Small intestine (tissue), 7 donors: ENCODE measurements at regions not wholly inside any gene's neighbourhood (a gene's known extent, or its start where the extent isn't known, plus 50 kb on each side); places are given as distances from the start of the nearest gene placed in this dataset.

Experiments used
- DNase-seq, 2 donors: peaks; one replicate each; pipeline versions ENCODE4 v3.0.0 to v3.0.0-alpha.2; 2013
- FAIRE-seq: peaks from 2 replicates; lab custom pipeline; 2012; peaks lifted over from hg19 to GRCh38; lab: Jason Lieb, UNC
- H3K27ac ChIP-seq, 3 donors: one replicate each; pipeline ENCODE4 v1.5.1; 2013; ENCODE audit warnings: low read length in 2 of 3, mild to moderate bottlenecking in 2 of 3, control low read depth in 1 of 3, inconsistent platforms in 1 of 3, low read depth in 1 of 3, moderate library complexity in 1 of 3
- H3K27me3 ChIP-seq, 3 donors: one replicate each; pipeline ENCODE4 v1.6.1; 2013; ENCODE audit warnings: low read length in 3 of 3, inconsistent platforms in 1 of 3; ENCODE audit not compliant: control insufficient read depth in 3 of 3, insufficient read depth in 3 of 3
- H3K36me3 ChIP-seq, 3 donors: one replicate each; pipeline ENCODE4 v1.6.1; 2013; ENCODE audit warnings: low read length in 3 of 3, inconsistent platforms in 1 of 3, low read depth in 1 of 3, mild to moderate bottlenecking in 1 of 3, moderate library complexity in 1 of 3; ENCODE audit not compliant: control insufficient read depth in 3 of 3, insufficient read depth in 2 of 3
- H3K4me1 ChIP-seq, 3 donors: one replicate each; pipeline ENCODE4 v1.6.1; 2013; ENCODE audit warnings: low read length in 2 of 3, inconsistent platforms in 1 of 3, low read depth in 1 of 3, mild to moderate bottlenecking in 1 of 3, moderate library complexity in 1 of 3; ENCODE audit not compliant: control insufficient read depth in 3 of 3, insufficient read depth in 2 of 3
- H3K4me3 ChIP-seq, 3 donors: one replicate each; pipeline ENCODE4 v1.5.1; 2013; ENCODE audit warnings: low read length in 3 of 3, control low read depth in 1 of 3, inconsistent platforms in 1 of 3, low read depth in 1 of 3, mild to moderate bottlenecking in 1 of 3, moderate library complexity in 1 of 3
- H3K9me3 ChIP-seq, 2 donors: one replicate each; pipeline ENCODE4 v1.6.1; 2013; ENCODE audit warnings: low read depth in 1 of 2, low read length in 1 of 2; ENCODE audit not compliant: control insufficient read depth in 2 of 2, insufficient read depth in 1 of 2
- WGBS, 3 donors: extraction: QIAGEN DNeasy Blood & Tissue Kit; methylation state at CpG; one replicate each; pipeline ENCODE4 v1.1.7; 2013; 5-methylcytosine and 5-hydroxymethylcytosine counted together
- donor health status: healthy with polysubstance abuse.
- donor health status: control.
- donor health status: control.
- donor health status: Bipolar disorder and iron deficiency.
- donor health status: healthy.

- WGBS, 3 donors = 79 to 85% (median 83%) methylated on average over 7 of the region's 7 CpGs
These were observed 1135.7 kb upstream of the AGA start for GRCh38 chr4:178577933-178578332.

GRCh38 chr4:178595500-178596138 is 1153.4 kb upstream of the AGA start:
- H3K4me1 ChIP-seq = no peaks in the 10 kb centered on the region
- DNase-seq (no peak), FAIRE-seq (no peak)
- no peak overlapping the region for H3K27ac ChIP-seq
- H3K4me3 ChIP-seq = no peak overlapping the region
- no peaks in the 10 kb centered on the region for H3K36me3 ChIP-seq
- no peaks in the 10 kb centered on the region for H3K9me3 ChIP-seq
- 67 to 71% (median 69%) methylated on average over 6 of the region's 6 CpGs for WGBS, 3 donors
- H3K27me3 ChIP-seq = no peaks in the 10 kb centered on the region

More at GRCh38 chr4:178577933-178578332, 1135.7 kb upstream of the AGA start:
- H3K9me3 ChIP-seq = no peaks in the 10 kb centered on the region
- no peaks in the 10 kb centered on the region for H3K36me3 ChIP-seq
- no peak for DNase-seq
- no peak overlapping the region for H3K27ac ChIP-seq
- no peak overlapping the region for H3K4me3 ChIP-seq
- H3K4me1 ChIP-seq = no peaks in the 10 kb centered on the region
- FAIRE-seq = no peak
- H3K27me3 ChIP-seq = no peaks in the 10 kb centered on the region

- H3K27me3 ChIP-seq = no peaks in the 10 kb centered on the region
- H3K4me1 ChIP-seq = no peaks in the 10 kb centered on the region
- DNase-seq (no peak), FAIRE-seq (no peak)
- 73 to 83% (median 76%) methylated on average over 1 of the region's 1 CpG for WGBS, 3 donors
- no peak overlapping the region for H3K4me3 ChIP-seq
- H3K9me3 ChIP-seq = no peaks in the 10 kb centered on the region
- no peaks in the 10 kb centered on the region for H3K36me3 ChIP-seq
- no peak overlapping the region for H3K27ac ChIP-seq
These were observed 1156.4 kb upstream of the AGA start for GRCh38 chr4:178598672-178599071.

GRCh38 chr4:178599521-178599920 is 1157.3 kb upstream of the AGA start:
- no peaks in the 10 kb centered on the region for H3K36me3 ChIP-seq
- DNase-seq (no peak), FAIRE-seq (no peak)
- no peaks in the 10 kb centered on the region for H3K27me3 ChIP-seq
- no peak overlapping the region for H3K27ac ChIP-seq
- no peaks in the 10 kb centered on the region for H3K4me1 ChIP-seq
- H3K4me3 ChIP-seq = no peak overlapping the region
- H3K9me3 ChIP-seq = no peaks in the 10 kb centered on the region

- no peaks in the 10 kb centered on the region for H3K9me3 ChIP-seq
- H3K36me3 ChIP-seq = no peaks in the 10 kb centered on the region
- no peak for FAIRE-seq
These were observed 1160.6 kb upstream of the AGA start for GRCh38 chr4:178602833-178603232.

GRCh38 chr4:178611062-178611461 is 1168.8 kb upstream of the AGA start:
- Histone ChIP-seq H3K9me3 (no peaks in the 10 kb centered on the region), H3K4me3 (no peak overlapping the region), H3K36me3 (no peaks in the 10 kb centered on the region), H3K27me3 (no peaks in the 10 kb centered on the region), H3K27ac (no peak overlapping the region), H3K4me1 (no peaks in the 10 kb centered on the region)
- FAIRE-seq (no peak), DNase-seq (no peak)
- WGBS, 3 donors = 75 to 77% (median 77%) methylated on average over 2 of the region's 2 CpGs

More at GRCh38 chr4:178602833-178603232, 1160.6 kb upstream of the AGA start:
- Histone ChIP-seq H3K4me3 (no peak overlapping the region), H3K27ac (no peak overlapping the region), H3K4me1 (no peaks in the 10 kb centered on the region), H3K27me3 (no peaks in the 10 kb centered on the region)
- no peak for DNase-seq
- 46 to 76% (median 49%) methylated on average over 2 of the region's 2 CpGs for WGBS, 3 donors

- WGBS, 3 donors = 48 to 60% (median 54%) methylated on average over 4 of the region's 4 CpGs
These were observed 1170.5 kb upstream of the AGA start for GRCh38 chr4:178612733-178613132.

GRCh38 chr4:178632415-178632814 is 1190.2 kb upstream of the AGA start:
- H3K9me3 ChIP-seq = peaks cover 0 to 9% of the 10 kb centered on the region in 2 donors
- no peak for FAIRE-seq
- 83 to 95% (median 88%) methylated on average over 1 of the region's 1 CpG for WGBS, 3 donors

More at GRCh38 chr4:178612733-178613132, 1170.5 kb upstream of the AGA start:
- Histone ChIP-seq H3K36me3 (no peaks in the 10 kb centered on the region), H3K4me1 (no peaks in the 10 kb centered on the region), H3K27me3 (no peaks in the 10 kb centered on the region), H3K4me3 (no peak overlapping the region), H3K9me3 (no peaks in the 10 kb centered on the region), H3K27ac (no peak overlapping the region)
- FAIRE-seq (no peak), DNase-seq (no peak)

GRCh38 chr4:178633263-178633662 is 1191.0 kb upstream of the AGA start:
- Histone ChIP-seq H3K27ac (no peak overlapping the region), H3K27me3 (no peaks in the 10 kb centered on the region), H3K9me3 (peaks cover 0 to 5% of the 10 kb centered on the region in 2 donors), H3K36me3 (no peaks in the 10 kb centered on the region), H3K4me3 (no peak overlapping the region), H3K4me1 (no peaks in the 10 kb centered on the region)
- WGBS, 3 donors = 41 to 66% (median 50%) methylated on average over 1 of the region's 1 CpG
- FAIRE-seq (no peak), DNase-seq (no peak)

More at GRCh38 chr4:178632415-178632814, 1190.2 kb upstream of the AGA start:
- Histone ChIP-seq H3K36me3 (no peaks in the 10 kb centered on the region), H3K4me3 (no peak overlapping the region), H3K4me1 (no peaks in the 10 kb centered on the region), H3K27ac (no peak overlapping the region), H3K27me3 (no peaks in the 10 kb centered on the region)
- DNase-seq = no peak
